HCT116 (cell line): ENCODE measurements at regions not wholly inside any gene's neighbourhood (a gene's known extent, or its start where the extent isn't known, plus 50 kb on each side); places are given as distances from the start of the nearest gene placed in this dataset.

Source experiments
- ATAC-seq: fragments of 200-7000 bp; cut with Tn5 transposase; 2 replicates; pipeline ENCODE4 v1.9.1; 2020; ENCODE audit warnings: mild to moderate bottlenecking, moderate library complexity
- BruUV-seq: library from RNA; stranded (reverse); fragments of 400-500 nt; replicated peaks from 2 replicates; lab custom pipeline; 2021; lab: Mats Ljungman, UMichigan
- CTCF ChIA-PET: fragments of 300-600 bp; sonication (Branson Sonifier 250); formaldehyde crosslinking; loops from one replicate; lab custom pipeline; 2021; ENCODE audit warnings: antibody characterized with exemption; lab: Charles Lee
- POLR2A ChIA-PET: fragments of 300-600, 350-600 bp; sonication (Branson Sonifier 250); formaldehyde crosslinking; loops from one replicate; lab custom pipeline; 2021; ENCODE audit warnings: antibody characterized with exemption; lab: Charles Lee
- RAD21 ChIA-PET, 2 experiments: fragments of 300-600 bp; sonication (Branson Sonifier 250); formaldehyde crosslinking; loops; one replicate each; lab custom pipeline; 2023; ENCODE audit warnings: low total read pairs in 2 of 2; ENCODE audit not compliant: uncharacterized antibody in 2 of 2, unreplicated experiment in 2 of 2, low non-redundant PET in 1 of 2; lab: Charles Lee
- DNase-seq: peaks from one replicate; pipeline ENCODE4 v3.0.0-alpha.2; 2010; ENCODE audit warnings: low read depth, low spot score
- H2AFZ ChIP-seq: fragments of 200-600 bp; shearing (Covaris generic), sonication (generic); 2 replicates; pipeline ENCODE4 v1.6.1; 2017; ENCODE audit warnings: low read depth, mixed run types, mixed read lengths, antibody characterized with exemption, low read length; ENCODE audit not compliant: poor library complexity, severe bottlenecking
- H3K27ac ChIP-seq: 2 replicates; pipeline ENCODE4 v1.5.1; 2012; ENCODE audit warnings: low read depth, low read length
- H3K27me3 ChIP-seq: fragments of 200-600 bp; sonication (generic); 2 replicates; pipeline ENCODE4 v1.6.1; 2016; ENCODE audit warnings: mixed run types, low read length, mixed read lengths; ENCODE audit not compliant: insufficient read depth
- H3K36me3 ChIP-seq, 2 experiments: fragments of 200-500 bp in 1 of 2; fragments of 200-600 bp in 1 of 2; sonication (Bioruptor generic) in 1 of 2; sonication (generic) in 1 of 2; 2 replicates each; pipeline versions ENCODE4 v1.5.1 to v1.6.1; 2014 to 2016; ENCODE audit warnings: low read length in 2 of 2, inconsistent platforms in 1 of 2, mixed read lengths in 1 of 2, mixed run types in 1 of 2; ENCODE audit not compliant: insufficient read depth in 2 of 2, control insufficient read depth in 1 of 2
- H3K4me1 ChIP-seq, 2 experiments: fragments of 200-600 bp in 1 of 2; sonication (generic) in 1 of 2; 2 replicates each; pipeline versions ENCODE4 v1.5.1 to v1.6.1; 2012 to 2017; ENCODE audit warnings: low read length in 2 of 2, inconsistent platforms in 1 of 2, mild to moderate bottlenecking in 1 of 2, mixed read lengths in 1 of 2, mixed run types in 1 of 2, moderate library complexity in 1 of 2; ENCODE audit not compliant: insufficient read depth in 2 of 2, control insufficient read depth in 1 of 2
- H3K4me2 ChIP-seq: fragments of 200-600 bp; sonication (generic); 2 replicates; pipeline ENCODE4 v1.6.1; 2017; ENCODE audit warnings: mixed run types, low read length, mixed read lengths
- H3K4me3 ChIP-seq, 2 experiments: fragments of 200-600 bp in 1 of 2; sonication (generic) in 1 of 2; replicated peaks in 1 of 2; 2 replicates each; pipeline ENCODE4 v1.5.1; 2011 to 2016; ENCODE audit warnings: low read length in 2 of 2, control low read depth in 1 of 2, low read depth in 1 of 2, mild to moderate bottlenecking in 1 of 2, mixed read lengths in 1 of 2, mixed run types in 1 of 2
- H3K79me2 ChIP-seq: fragments of 200-600 bp; sonication (generic); 2 replicates; pipeline ENCODE4 v1.6.1; 2017; ENCODE audit warnings: mild to moderate bottlenecking, mixed run types, low read length, moderate library complexity, mixed read lengths; ENCODE audit not compliant: insufficient read depth
- H3K9ac ChIP-seq: fragments of 200-600 bp; sonication (generic); 2 replicates; pipeline ENCODE4 v1.6.1; 2016; ENCODE audit warnings: low read length, mixed read lengths
- H3K9me2 ChIP-seq: fragments of 200-600 bp; sonication (generic), shearing (Covaris generic); 2 replicates; pipeline ENCODE4 v1.6.1; 2017; ENCODE audit warnings: mixed run types, mild to moderate bottlenecking, moderate library complexity; ENCODE audit not compliant: insufficient read depth
- H3K9me3 ChIP-seq, 2 experiments: fragments of 200-500 bp in 1 of 2; fragments of 200-600 bp in 1 of 2; sonication (Bioruptor generic) in 1 of 2; sonication (generic) in 1 of 2; 2 replicates each; pipeline ENCODE4 v1.6.1; 2014 to 2017; ENCODE audit warnings: low read length in 2 of 2, mixed read lengths in 2 of 2, inconsistent platforms in 1 of 2, low read depth in 1 of 2, mild to moderate bottlenecking in 1 of 2, mixed run types in 1 of 2, moderate library complexity in 1 of 2; ENCODE audit not compliant: control insufficient read depth in 1 of 2, insufficient read depth in 1 of 2
- H4K20me1 ChIP-seq: fragments of 200-600 bp; sonication (generic), shearing (Covaris generic); 2 replicates; pipeline ENCODE4 v1.6.1; 2017; ENCODE audit warnings: mixed run types, mild to moderate bottlenecking, moderate library complexity; ENCODE audit not compliant: insufficient read depth
- ATF3 ChIP-seq: IDR thresholded peaks from 2 replicates; pipeline ENCODE4 v1.6.1; 2012
- CBX3 ChIP-seq: IDR thresholded peaks from 2 replicates; pipeline ENCODE4 v1.6.1; 2012; ENCODE audit warnings: low read depth
- CEBPB ChIP-seq: IDR thresholded peaks from 2 replicates; pipeline ENCODE4 v1.6.1; 2012; ENCODE audit warnings: low read depth
- CTCF ChIP-seq, 3 experiments: fragments of 200-600 bp in 1 of 3; sonication (generic) in 1 of 3; IDR thresholded peaks in 2 of 3; conservative IDR thresholded peaks in 1 of 3; 2 replicates each; pipeline ENCODE4 v1.5.1; 2012 to 2017; ENCODE audit warnings: low read depth in 2 of 3, low read length in 2 of 3, antibody characterized with exemption in 1 of 3, borderline replicate concordance in 1 of 3, control low read depth in 1 of 3, mild to moderate bottlenecking in 1 of 3, mixed read lengths in 1 of 3, mixed run types in 1 of 3, moderate library complexity in 1 of 3; ENCODE audit not compliant: insufficient read depth in 1 of 3
- EGR1 ChIP-seq: IDR thresholded peaks from 2 replicates; pipeline ENCODE4 v1.6.1; 2012; ENCODE audit warnings: low read depth
- EZH2 ChIP-seq: fragments of 200-600 bp; sonication (generic); IDR thresholded peaks from 2 replicates; pipeline ENCODE4 v1.6.1; 2017; ENCODE audit warnings: antibody characterized with exemption, mixed run types
- EZH2phosphoT487 ChIP-seq: fragments of 200-600 bp; IDR thresholded peaks from 2 replicates; pipeline ENCODE4 v1.6.1; 2018; ENCODE audit warnings: antibody characterized with exemption, borderline replicate concordance
- FOSL1 ChIP-seq: IDR thresholded peaks from 2 replicates; pipeline ENCODE4 v1.6.1; 2012; ENCODE audit warnings: low read depth
- JUND ChIP-seq: IDR thresholded peaks from 2 replicates; pipeline ENCODE4 v1.6.1; 2012
- MAX ChIP-seq: IDR thresholded peaks from 2 replicates; pipeline ENCODE4 v1.6.1; 2012
- POLR2A ChIP-seq: IDR thresholded peaks from 2 replicates; pipeline ENCODE4 v1.7.0; 2011; ENCODE audit warnings: borderline replicate concordance; ENCODE audit not compliant: insufficient read depth, insufficient read length; ENCODE audit errors: extremely low read depth
- POLR2AphosphoS5 ChIP-seq: IDR thresholded peaks from 2 replicates; pipeline ENCODE4 v1.6.1; 2011; ENCODE audit warnings: mild to moderate bottlenecking, low read depth, low read length, moderate library complexity
- RAD21 ChIP-seq: IDR thresholded peaks from 2 replicates; pipeline ENCODE4 v1.6.1; 2012; ENCODE audit warnings: low read depth, mild to moderate bottlenecking
- REST ChIP-seq: IDR thresholded peaks from 2 replicates; pipeline ENCODE4 v1.6.1; 2012; ENCODE audit warnings: low read depth
- SP1 ChIP-seq: IDR thresholded peaks from 2 replicates; pipeline ENCODE4 v1.6.1; 2012; ENCODE audit warnings: low read depth
- SRF ChIP-seq: IDR thresholded peaks from 2 replicates; pipeline ENCODE4 v1.6.1; 2012; ENCODE audit warnings: low read depth
- YY1 ChIP-seq: IDR thresholded peaks from 2 replicates; pipeline ENCODE4 v1.6.1; 2011; ENCODE audit warnings: low read length, low read depth, moderate library complexity, mild to moderate bottlenecking; ENCODE audit not compliant: insufficient replicate concordance; ENCODE audit errors: extremely low read depth
- ZBTB33 ChIP-seq: IDR thresholded peaks from 2 replicates; pipeline ENCODE4 v1.6.1; 2011; ENCODE audit warnings: mild to moderate bottlenecking, low read length, moderate library complexity; ENCODE audit not compliant: insufficient replicate concordance; ENCODE audit errors: extremely low read depth
- ZFX ChIP-seq: fragments of 450-650 bp; IDR thresholded peaks from 2 replicates; pipeline ENCODE4 v1.6.1; 2017
- ZNF274 ChIP-seq: fragments of 200-500 bp; sonication (Bioruptor generic); IDR thresholded peaks from 2 replicates; pipeline ENCODE4 v1.6.1; 2014; ENCODE audit warnings: mild to moderate bottlenecking, low read depth, low read length, inconsistent platforms
- intact Hi-C: fragments of 100-400 bp; cut with micrococcal nuclease; formaldehyde crosslinking; loops from 2 replicates; pipeline ENCODE4 v1.10.0; 2022

- no peak for ATAC-seq
- no TSS peak for BruUV-seq
Measured at GRCh38 chr4:119748853-119749252, 120.2 kb upstream of the PDE5A start.

More at GRCh38 chr4:119748853-119749252, 120.2 kb upstream of the PDE5A start:
- H3K4me1 ChIP-seq: no peaks in the 10 kb centered on the region
- TF ChIP-seq ATF3: no peak
- TF ChIP-seq YY1: no peak
- no peak for TF ChIP-seq EZH2phosphoT487
- TF ChIP-seq EZH2: no peak
- no peak for TF ChIP-seq EGR1
- no peak for TF ChIP-seq SP1
- TF ChIP-seq FOSL1: no peak
- TF ChIP-seq CEBPB: no peak
- no peak for TF ChIP-seq CTCF (IDR thresholded peaks at IDR 0.05 in 2 of 3, conservative IDR thresholded peaks at IDR 0.05 in 1 of 3; ENCODE audit: borderline replicate concordance in 1 of 3, insufficient read depth in 1 of 3, low read depth in 2 of 3, low read length in 2 of 3)
- TF ChIP-seq JUND: no peak
- no peak for TF ChIP-seq POLR2A
- TF ChIP-seq RAD21: no peak
- TF ChIP-seq REST: no peak
- TF ChIP-seq ZFX: no peak
- TF ChIP-seq ZNF274: no peak
- no peak for TF ChIP-seq SRF
- TF ChIP-seq MAX: no peak
- TF ChIP-seq CBX3: no peak
- no peak for TF ChIP-seq POLR2AphosphoS5
- TF ChIP-seq ZBTB33: no peak
- no peak overlapping the region for H2AFZ ChIP-seq
- H3K9ac ChIP-seq: no peak overlapping the region
- no peaks in the 10 kb centered on the region for H3K9me3 ChIP-seq
- ChIA-PET RAD21 (no interaction called here), POLR2A (no interaction called here), CTCF (no interaction called here)
- no peaks in the 10 kb centered on the region for H3K79me2 ChIP-seq
- H3K9me2 ChIP-seq: no peaks in the 10 kb centered on the region
- no peaks in the 10 kb centered on the region for H4K20me1 ChIP-seq
- no peak overlapping the region for H3K4me3 ChIP-seq
- no peak for DNase-seq
- H3K4me2 ChIP-seq: no peak overlapping the region
- no peaks in the 10 kb centered on the region for H3K36me3 ChIP-seq
- no peak overlapping the region for H3K27ac ChIP-seq
- no peaks in the 10 kb centered on the region for H3K27me3 ChIP-seq
- intact Hi-C loops: no loop called here
